ENCODE measurements at regions not wholly inside any gene's neighbourhood (a gene's known extent, or its start where the extent isn't known, plus 50 kb on each side); places are given as distances from the start of the nearest gene placed in this dataset.
"Not testable (repeated sequence)": the region's sequence is repeated elsewhere in the genome, so short reads cannot be mapped to it uniquely, and the experiment has no call there.

DNA sequence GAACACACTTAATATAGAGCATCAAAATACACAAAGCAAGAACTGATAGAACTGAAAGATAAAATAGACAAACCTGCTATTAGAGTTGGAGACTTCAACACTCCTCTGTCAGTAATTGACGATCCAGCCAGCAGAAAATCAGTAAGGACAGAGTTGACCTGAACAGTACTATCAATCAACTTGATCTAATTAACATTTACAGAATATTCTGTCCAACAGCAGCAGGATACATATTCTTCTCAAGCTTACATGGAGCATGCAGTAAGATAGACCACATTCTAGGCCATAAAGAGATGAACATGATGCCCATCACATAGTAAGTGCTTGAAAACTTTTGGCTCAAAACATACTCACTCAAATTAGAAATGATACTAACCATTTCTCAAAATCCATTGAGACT is 196.7 kb upstream of the KLF3 start:
- Histone ChIP-seq H3K36me3 (replicated peaks in 1 of 2; ENCODE audit: insufficient read depth in 1 of 2, low read depth in 2 of 2) (no peaks in the 10 kb centered on the region), H3K4me1 (no peaks in the 10 kb centered on the region), H3K27me3 (no peaks in the 10 kb centered on the region), H3K27ac (no peak overlapping the region), H3K4me3 (no peak overlapping the region), H3K9me3 (no peaks in the 10 kb centered on the region)
- WGBS, 2 donors, result 88 to 100% methylated on average over 1 of the region's 1 CpG
- TF ChIP-seq POLR2A (IDR thresholded peaks at IDR 0.05), result no peak
- TF ChIP-seq, protein P1, sequence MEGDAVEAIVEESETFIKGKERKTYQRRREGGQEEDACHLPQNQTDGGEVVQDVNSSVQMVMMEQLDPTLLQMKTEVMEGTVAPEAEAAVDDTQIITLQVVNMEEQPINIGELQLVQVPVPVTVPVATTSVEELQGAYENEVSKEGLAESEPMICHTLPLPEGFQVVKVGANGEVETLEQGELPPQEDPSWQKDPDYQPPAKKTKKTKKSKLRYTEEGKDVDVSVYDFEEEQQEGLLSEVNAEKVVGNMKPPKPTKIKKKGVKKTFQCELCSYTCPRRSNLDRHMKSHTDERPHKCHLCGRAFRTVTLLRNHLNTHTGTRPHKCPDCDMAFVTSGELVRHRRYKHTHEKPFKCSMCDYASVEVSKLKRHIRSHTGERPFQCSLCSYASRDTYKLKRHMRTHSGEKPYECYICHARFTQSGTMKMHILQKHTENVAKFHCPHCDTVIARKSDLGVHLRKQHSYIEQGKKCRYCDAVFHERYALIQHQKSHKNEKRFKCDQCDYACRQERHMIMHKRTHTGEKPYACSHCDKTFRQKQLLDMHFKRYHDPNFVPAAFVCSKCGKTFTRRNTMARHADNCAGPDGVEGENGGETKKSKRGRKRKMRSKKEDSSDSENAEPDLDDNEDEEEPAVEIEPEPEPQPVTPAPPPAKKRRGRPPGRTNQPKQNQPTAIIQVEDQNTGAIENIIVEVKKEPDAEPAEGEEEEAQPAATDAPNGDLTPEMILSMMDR (IDR thresholded peaks at IDR 0.05), result no peak
- DNase-seq (no peak), ATAC-seq (no peak)
- intact Hi-C loops (cut with DNase I), result no loop called here

DNA sequence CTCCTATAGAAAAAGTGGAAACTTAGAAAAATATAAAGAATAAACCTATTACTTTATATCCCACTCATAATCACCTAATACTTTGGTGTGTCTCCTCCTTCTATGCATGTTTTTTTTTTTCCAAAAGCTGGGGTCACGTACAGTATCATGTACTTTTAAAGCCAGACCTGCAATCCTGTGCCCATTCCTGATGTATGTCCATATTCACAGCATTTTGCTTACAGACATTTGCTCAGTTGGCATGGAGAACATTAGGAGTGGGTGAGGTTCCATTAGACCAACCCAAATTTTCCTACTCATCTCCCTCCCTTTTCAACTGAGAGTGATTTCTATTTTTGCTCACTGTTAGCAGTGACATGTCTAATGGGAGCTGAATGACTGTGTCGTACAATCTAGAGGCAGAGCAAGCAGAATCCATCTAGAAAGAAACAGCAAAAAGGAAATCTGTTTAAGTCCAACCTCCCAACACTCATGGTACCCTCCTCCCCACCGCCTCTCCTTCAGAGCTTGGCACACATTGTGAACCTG is 195.6 kb upstream of the KLF3 start:
- TF ChIP-seq, protein P1 (IDR thresholded peaks at IDR 0.05), result no peak
- no peak for TF ChIP-seq POLR2A (IDR thresholded peaks at IDR 0.05)
- Histone ChIP-seq H3K4me3 (no peak overlapping the region), H3K27ac (no peak overlapping the region), H3K4me1 (no peaks in the 10 kb centered on the region), H3K9me3 (no peaks in the 10 kb centered on the region), H3K27me3 (no peaks in the 10 kb centered on the region), H3K36me3 (replicated peaks in 1 of 2; ENCODE audit: insufficient read depth in 1 of 2, low read depth in 2 of 2) (no peaks in the 10 kb centered on the region)
- intact Hi-C loops (cut with DNase I), result no loop called here
- DNase-seq (no peak), ATAC-seq (no peak)
- WGBS, 2 donors, result 83 to 84% methylated on average over 3 of the region's 3 CpGs

DNA sequence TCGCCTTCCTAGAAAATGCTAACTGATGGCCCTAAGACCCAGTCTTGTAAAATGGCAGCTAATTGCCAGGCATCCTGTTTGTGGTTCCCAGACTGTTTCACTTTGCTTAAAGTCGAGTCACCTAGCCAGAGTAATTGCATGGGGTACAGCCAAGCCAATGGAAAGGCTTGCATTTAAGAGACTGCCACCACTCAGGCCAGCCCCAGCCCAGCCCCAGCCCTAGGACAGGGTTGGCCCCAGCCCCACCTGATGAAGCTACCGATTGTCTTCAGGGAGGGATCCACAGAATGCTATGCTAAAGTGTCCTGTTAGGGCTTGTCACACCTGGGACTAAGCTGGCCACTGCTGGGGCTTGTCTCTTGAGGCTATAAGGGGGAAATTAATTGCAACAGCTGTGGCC is 194.6 kb upstream of the KLF3 start:
- intact Hi-C loops (cut with DNase I), result no loop called here
- Histone ChIP-seq H3K27me3 (no peaks in the 10 kb centered on the region), H3K4me1 (no peaks in the 10 kb centered on the region), H3K4me3 (no peak overlapping the region), H3K36me3 (replicated peaks in 1 of 2; ENCODE audit: insufficient read depth in 1 of 2, low read depth in 2 of 2) (no peaks in the 10 kb centered on the region), H3K27ac (no peak overlapping the region), H3K9me3 (no peaks in the 10 kb centered on the region)
- no peak for DNase-seq
- TF ChIP-seq, protein P1 (IDR thresholded peaks at IDR 0.05), result no peak
- TF ChIP-seq POLR2A (IDR thresholded peaks at IDR 0.05), result no peak
- no peak for ATAC-seq
- 93 to 100% methylated on average over 2 to 3 of the region's 3 CpGs for WGBS, 2 donors

DNA sequence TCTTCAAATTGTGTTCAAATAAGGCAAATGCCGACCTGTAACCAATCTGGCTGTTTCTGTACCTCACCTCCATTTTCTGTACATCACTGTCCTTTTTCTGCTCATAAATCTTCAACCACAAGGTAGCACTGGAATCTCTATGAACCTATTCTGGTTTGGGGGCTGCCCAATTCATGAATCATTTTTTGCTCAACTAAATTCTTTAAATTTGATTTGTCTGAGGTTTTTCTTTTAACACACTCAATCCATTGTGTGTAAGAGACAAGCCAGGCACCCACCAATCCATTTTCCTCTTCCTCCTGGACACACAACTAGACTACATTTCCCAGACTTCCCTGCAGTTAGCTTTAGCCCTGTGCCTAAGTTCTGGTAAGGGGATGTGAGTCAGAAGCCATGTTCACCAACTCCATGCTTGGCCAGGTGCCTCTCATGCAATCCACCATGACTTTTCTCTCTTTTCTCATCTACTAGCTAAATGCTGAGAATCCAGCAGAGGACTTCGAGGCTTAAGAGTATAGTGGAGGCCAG is 193.2 kb upstream of the KLF3 start:
- no peaks in the 10 kb centered on the region for H3K27me3 ChIP-seq
- no peak overlapping the region for H3K4me3 ChIP-seq
- 89 to 95% methylated on average over 2 of the region's 2 CpGs for WGBS, 2 donors
- no peak for DNase-seq
- intact Hi-C loops (cut with DNase I), result no loop called here
- no peak overlapping the region for H3K27ac ChIP-seq
- H3K9me3 ChIP-seq, result no peaks in the 10 kb centered on the region
- no peaks in the 10 kb centered on the region for H3K4me1 ChIP-seq
- no peaks in the 10 kb centered on the region for H3K36me3 ChIP-seq (replicated peaks in 1 of 2; ENCODE audit: insufficient read depth in 1 of 2, low read depth in 2 of 2)
- ATAC-seq, result no peak
- TF ChIP-seq, protein P1 (IDR thresholded peaks at IDR 0.05), result no peak
- TF ChIP-seq POLR2A (IDR thresholded peaks at IDR 0.05), result no peak

DNA sequence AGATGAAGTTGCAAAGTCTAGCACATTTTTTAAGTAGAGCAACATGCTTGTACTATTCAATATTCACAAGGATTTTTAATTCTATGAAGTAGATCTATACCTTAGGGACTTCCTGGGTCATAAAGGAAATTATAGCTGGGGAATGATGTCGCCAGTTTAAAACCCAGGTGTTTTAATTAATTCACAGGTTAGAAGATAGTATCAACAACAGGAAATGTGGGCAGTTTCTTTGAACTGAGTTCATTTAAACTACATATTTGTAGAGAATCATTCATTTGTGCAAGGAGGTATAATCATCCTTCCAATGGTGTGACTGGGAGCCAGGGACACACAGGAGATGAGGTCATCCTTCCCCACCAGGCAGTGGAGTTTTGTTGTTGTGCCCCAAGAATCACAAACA is 181.3 kb upstream of the KLF3 start:
- Histone ChIP-seq H3K27me3 (no peaks in the 10 kb centered on the region), H3K36me3 (replicated peaks in 1 of 2; ENCODE audit: insufficient read depth in 1 of 2, low read depth in 2 of 2) (no peaks in the 10 kb centered on the region), H3K27ac (no peak overlapping the region), H3K4me1 (no peaks in the 10 kb centered on the region), H3K4me3 (no peak overlapping the region), H3K9me3 (no peaks in the 10 kb centered on the region)
- TF ChIP-seq, protein P1 (IDR thresholded peaks at IDR 0.05), result no peak
- TF ChIP-seq POLR2A (IDR thresholded peaks at IDR 0.05), result no peak
- DNase-seq (no peak), ATAC-seq (no peak)
- 77 to 86% methylated on average over 1 of the region's 1 CpG for WGBS, 2 donors
- intact Hi-C loops (cut with DNase I), result no loop called here

DNA sequence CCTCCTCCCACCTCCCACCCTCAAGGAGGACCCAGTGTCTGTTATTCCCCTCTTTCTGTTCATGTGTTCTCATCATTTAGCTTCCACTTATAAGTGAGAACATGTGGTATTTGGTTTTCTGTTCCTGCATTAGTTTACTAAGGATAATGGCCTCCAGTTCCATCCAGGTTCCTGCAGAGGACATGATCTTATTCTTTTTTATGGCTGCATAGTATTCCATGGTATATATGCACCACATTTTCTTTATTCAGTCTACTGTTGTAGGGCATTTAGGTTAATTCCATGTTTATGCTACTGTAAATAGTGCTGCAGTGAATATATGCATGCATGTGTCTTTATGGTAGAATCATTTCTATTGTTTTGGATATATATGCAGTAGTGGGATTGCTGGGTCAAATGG is 180.4 kb upstream of the KLF3 start:
- intact Hi-C loops (cut with DNase I), result not testable (repeated sequence)

More for the DNA sequence above, 180.4 kb upstream of the KLF3 start:
- H3K4me1 ChIP-seq; H3K4me3 ChIP-seq; H3K27me3 ChIP-seq; H3K9me3 ChIP-seq; H3K27ac ChIP-seq; ATAC-seq; H3K36me3 ChIP-seq (replicated peaks in 1 of 2; ENCODE audit: insufficient read depth in 1 of 2, low read depth in 2 of 2); DNase-seq: not testable (repeated sequence)
